Stimulated activated CD4-positive, alpha-beta T cell treated with anti-CD3 and anti-CD28 coated beads, TNF-alpha, amount 100 ng/mL, for 48 hours (primary cell): ENCODE measurements at regions not wholly inside any gene's neighbourhood (a gene's known extent, or its start where the extent isn't known, plus 50 kb on each side); places are given as distances from the start of the nearest gene placed in this dataset.

Source experiments
- DNase-seq, 3 donors: peaks; one replicate each; pipeline ENCODE4 v3.0.0-alpha.2; 2020; ENCODE audit warnings: low read depth in 3 of 3

DNA sequence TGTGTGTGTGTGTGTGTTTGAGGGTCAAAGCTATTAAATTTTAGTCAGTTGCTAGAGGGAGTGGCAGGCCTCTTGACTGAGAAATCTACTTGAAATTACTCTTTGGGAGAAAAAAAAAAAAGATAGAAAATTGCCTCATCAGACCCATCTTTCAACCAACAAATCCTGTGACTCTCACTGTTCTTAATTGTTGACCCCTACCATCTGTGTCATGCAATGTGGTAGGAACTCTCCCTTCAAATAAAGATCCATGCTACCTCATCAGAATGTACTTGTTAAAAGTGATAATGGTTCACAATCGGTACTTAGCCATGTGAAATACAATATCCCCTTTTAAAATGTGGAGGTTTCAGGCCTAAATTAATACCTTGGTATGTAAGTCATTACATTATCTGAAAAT, 670.8 kb upstream of the FANCL start:
- no peak for DNase-seq

DNA sequence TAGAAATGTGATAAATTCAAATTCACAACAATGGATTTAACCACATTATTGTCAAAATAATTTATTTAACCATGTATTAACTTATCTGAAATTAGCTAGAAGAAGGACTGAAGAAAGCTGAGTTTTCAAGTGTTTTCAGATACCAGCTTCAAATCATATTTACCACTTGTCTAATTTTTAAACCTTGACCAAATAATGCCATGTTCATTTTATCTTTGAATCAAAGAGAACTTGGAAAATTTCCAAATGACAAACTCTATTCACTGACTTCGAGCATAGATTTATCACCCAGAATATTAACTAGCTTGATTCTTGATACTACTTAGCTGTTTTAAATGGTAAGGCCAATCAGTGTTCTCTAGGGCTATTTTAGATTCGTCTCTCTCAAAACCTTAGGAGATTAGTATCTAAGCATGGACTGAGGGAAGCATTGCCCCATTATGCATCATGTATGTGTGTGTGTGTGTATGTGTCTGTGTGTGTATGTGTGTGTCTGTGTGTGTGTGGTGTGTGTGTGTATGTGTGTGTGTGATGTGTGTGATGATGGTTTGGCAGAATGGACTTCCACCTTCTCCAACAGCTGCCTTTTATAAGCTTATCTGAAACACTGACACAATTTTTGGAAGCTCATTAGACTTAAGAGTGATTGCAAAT, 667.5 kb upstream of the FANCL start:
- DNase-seq = no peak

DNA sequence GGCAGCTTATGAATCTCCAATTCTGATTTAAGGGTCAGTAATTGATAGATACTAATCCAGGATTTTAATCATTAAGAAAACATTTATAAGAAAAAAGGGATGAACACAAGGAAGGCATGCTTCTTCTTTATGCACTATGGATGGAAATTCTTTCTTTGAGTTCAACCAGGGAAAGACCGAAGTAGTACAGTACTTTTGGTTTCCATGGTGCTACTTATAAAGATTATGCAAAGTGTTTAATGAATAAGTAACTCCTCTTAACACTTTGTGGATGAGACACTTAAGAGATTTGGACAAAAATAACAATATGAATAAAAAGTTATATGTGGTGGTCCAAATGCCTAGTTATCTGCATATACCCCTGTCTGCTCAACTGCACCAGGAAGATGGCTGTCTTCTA, 666.5 kb upstream of the FANCL start:
- no peak for DNase-seq

DNA sequence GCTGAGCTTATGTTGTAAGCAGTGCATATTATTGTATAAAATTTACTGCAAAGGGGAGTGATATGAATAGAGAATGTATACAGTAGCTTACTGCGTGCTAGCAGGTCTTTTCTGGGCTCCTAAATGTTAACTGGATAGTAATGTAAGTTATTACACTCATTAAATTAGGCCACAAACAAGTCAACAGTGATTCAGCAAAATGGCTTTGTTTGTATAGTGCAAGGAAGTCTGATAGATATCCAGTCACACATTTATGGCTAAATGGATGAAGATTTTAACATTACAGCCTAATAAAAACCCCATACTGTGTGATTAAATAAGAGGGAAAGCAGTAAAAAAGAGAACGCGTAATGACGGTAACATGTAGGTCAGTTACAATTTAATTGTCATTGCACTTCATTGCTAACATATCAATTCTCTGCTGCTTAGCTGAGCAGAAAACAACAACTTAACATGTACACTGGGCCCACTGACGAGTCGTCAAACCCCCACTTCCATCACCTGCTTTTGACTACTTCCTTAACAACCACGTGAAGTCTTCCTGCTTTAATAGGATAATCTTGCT, 665.0 kb upstream of the FANCL start:
- no peak for DNase-seq

DNA sequence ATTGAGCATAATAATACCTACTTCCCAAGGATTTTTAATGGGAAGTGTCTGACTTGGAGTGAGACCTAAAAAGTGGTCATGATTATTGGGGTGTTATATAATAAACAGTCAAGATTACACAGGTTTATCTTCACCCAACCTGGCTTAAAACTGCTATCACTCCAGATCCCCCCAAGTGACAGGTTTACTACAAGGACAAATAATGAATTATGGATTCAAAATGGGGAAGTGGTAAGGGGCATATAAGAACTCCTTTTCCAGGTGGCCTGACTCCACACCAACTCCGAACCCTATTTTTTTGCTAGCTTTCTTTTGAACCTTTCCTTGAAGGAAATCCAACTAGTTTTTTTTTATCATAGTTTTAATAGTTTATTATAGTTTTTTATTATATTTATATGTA, 663.0 kb upstream of the FANCL start:
- DNase-seq = no peak

DNA sequence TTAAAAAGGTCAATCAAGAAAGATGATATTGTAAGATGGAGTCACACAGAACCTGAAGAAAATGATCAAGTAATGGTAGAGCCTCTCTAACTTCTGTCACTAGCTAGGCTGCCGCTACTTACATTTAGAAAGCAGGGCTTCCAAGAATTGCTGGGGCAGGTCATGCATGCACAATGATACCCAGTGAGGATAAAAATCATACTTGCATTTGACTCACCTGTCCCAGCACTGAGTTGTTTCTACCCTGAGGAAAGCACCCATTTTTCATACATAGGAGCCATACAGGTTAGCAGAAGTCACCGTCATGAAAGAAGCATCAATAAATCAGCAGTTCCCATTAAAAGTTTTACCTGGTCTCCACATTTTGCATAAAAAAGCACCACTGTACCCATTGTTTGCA, 662.3 kb upstream of the FANCL start:
- DNase-seq = no peak

DNA sequence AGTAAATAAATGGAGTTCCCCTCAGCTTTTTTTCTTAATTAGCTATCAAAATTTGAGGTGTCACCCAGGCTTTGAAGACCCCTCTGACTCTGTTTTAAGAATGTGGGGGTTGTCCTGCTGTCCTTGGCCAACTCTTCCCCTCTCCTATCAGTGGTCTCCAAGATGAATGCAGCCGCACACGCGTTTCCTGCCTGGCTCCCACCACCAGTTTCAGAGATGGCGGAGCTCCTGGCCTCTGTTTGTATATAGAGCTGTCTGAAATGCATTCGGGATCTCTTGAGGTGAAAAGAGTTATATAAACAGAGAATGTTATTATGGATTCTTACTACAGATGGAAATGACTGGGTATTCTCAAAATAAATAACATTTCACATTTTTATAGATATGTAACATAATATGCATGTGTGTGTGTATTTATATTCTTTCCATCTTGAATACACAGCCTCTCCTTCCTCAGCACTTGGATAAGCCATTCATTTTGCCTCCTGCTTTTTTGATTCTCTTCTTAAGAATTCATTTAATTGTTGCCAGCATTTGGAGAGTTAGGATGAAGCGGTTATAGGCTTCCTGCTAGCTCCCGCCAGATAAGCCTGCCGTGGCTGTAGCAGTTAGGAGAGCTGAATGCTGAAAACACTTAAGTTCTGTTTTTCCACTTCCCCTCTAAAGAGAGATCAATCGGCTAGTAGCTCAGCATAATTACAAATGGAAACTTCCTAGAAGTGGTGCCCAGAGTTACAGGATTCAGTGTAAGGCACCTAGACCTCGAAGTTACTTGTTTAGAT, 659.3 kb upstream of the FANCL start:
- DNase-seq = no peak

DNA sequence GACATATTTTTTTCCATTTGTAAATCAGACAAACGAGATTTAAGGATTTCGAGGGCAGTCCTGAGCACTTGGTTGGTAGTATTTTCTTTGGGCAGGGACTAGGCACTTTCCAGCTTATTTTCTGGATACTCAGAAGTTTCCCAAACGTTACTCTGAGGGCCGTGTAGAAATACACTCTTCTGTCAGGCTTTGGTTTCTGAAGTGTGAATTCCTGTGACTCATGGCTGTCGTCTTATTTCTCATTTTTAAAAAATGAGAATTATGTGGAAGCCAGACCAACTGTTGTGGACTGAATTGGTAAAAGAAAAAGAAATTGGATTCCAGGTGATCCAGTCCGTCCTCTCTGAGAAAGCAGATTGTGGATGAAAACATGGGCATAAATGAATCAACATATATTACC, 658.6 kb upstream of the FANCL start:
- no peak for DNase-seq

DNA sequence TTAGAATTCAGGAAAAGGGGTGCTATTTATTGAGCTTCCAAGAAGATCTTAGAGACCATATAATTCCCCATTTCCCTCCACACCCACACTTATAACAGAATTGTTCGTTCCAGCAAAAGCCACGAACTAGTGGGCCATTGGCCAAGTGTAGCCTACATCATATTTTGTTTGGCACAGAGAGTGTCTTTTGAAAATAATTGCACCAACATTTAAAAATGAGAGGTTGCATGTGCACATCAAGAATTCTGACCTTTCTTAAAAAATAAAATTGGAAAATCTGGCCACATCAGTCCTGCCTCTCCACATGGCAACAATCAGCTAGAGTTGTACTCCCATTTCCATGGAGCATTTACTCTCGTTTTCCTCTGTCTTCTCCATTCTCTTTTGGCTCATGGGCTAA, 655.5 kb upstream of the FANCL start:
- no peak for DNase-seq

DNA sequence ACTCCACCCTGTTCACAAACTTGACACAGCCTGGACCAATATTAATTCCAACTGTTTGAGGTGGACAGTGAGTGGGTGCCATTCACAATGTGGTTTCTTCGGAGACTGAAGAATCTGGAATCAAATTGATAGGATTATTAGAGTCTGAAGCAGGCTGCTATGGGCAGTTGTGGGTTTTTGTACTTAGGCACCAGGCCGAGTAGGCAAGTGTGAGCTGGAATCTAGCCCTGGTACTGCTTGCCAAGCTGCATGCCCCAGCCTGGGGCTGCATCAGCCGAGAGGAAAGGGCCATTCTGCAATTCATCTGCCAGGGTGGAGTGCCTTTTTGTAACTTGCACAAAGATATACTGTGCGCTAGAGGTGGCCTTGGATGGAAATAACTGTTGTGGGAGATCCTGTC, 654.7 kb upstream of the FANCL start:
- no peak for DNase-seq

DNA sequence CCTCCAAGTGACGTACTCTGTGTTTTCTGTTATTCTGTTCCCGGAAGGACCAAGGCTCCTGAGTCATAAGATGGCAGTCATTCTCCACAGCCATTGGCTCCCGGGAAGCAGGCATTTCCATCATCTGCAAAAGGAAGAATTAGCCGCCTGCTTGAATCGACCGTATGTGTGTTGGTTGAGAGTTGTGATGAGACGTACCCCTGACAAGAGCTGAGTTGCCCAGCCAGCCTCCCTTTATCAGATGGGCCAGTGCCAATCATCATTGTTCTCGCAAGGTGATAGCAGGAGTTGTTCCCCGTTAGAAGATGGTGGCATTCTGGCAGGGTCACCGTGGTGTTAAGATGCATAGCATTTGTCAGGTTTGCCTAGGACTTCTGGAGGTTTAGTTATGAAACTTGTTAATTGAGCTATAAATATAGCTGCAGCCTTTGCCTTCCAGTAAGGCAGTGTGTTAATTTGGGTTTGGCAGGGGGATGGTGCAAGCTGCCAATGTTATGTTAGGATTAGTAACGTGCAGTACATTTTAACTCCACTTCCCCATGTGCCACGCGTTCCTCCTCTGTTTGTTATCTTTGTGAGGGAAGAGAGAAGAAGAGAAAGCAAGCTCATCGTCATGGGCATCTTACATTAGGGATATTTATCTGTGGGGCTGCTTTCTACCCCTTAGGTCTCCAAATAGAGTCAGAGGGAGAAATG, 652.7 kb upstream of the FANCL start:
- DNase-seq = no peak

DNA sequence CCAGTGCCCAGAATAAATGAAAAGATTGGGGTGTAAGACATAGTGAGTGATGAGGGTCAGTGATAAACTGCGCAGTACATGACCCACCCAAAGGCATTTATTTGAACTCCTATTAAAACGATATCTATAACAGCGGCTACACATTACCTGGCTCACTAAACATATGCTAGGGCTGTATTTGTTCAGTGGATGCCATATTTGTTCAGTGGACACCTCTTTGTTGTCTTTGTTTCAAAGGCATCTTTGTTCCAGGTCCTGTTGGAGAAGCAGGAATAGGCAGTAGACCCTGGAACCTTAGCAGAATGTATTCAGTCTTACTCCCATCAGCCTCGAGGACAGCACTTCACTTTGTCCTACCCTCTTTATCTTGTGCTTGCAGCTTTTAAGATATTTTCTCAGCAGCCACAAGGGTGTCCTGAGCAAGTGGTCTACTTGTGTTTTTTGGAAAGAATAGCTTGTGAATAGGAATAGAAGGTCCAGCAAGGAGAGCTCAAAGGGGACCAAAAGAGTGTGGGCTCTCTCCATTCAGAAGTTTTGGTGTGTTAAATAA, 650.8 kb upstream of the FANCL start:
- DNase-seq = no peak

DNA sequence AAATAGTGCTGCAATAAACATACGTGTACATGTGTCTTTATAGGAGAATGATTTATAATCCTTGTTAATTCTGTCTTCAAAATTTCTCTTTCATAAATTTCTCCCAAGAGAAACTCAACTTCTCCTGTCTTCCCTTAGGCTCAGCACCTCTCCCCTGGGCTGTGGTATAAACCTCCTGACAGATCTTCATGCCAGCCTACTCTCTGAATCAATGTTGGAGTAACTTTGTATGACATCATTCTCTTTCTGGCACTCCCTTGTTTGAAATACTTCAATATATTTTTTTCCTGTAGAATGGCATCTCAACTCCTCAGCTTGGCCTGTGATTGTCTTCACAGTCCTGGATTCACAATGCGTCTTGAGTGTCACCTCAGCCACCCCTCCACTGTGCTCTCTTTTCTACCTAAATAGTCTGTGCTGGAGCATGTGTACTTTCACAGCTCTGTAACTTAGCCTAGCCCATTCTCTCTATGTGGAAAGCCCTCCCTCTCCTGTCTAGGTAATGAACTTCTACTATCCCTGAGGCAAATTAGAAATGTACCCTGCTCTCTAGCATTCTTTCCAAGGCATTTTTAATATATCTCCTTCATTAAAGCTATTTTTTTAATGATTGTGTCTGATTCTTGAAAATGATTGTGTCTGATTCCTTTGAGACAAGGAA, 649.9 kb upstream of the FANCL start:
- no peak for DNase-seq

DNA sequence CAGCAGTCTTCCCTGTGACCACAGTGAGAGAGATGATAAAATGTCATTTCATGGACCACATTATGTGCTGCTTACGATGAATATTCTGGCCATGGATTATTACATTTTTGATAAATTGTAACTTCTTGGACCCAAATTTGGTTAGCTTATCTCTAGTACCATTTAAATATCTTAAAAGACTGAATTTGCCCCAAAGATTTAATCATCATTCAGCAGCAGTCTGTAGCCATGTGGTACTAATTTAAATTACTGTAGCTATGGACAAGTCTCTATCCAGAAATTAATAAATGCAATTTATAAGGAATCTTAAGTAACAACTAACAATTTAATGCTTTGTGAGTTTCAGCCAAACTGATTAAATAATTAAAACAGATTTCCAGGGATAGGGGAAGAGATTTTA, 644.9 kb upstream of the FANCL start:
- no peak for DNase-seq

DNA sequence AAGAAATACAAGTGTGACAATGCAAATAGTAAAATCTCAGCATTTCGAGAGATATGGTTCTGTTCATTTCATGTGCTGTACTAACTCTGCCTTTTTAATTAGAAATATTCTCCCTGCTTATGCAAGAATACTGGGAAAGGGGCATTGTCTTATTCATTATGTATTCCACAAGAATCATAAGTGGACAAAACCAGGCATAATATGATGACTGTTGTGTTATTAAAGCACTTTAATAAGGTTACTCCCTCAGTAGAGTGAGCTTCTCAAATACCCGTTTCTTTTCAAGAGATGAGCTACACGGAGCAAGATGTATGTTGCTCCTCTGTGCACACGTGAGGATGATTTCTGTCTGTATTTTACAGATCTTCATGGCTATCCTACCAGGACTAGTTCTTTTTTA, 638.7 kb upstream of the FANCL start:
- no peak for DNase-seq

DNA sequence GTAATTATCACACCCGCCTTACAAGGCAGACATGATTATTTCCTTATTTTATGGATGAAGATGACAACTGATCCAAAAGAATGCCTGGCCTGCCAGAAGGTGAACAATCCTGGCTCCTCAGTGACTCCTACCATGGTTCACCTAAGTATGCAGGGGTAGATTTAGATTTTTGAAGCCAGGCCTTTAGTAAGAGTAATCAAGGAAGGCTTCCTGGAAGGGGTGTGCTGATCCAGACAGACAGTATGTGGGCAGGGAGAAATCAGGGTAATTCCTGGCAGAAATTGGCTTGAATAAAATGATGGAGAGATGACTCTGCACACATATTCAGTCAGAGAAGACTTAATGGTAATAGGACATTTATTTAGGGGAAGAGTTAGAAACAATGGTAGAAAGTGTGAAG, 637.7 kb upstream of the FANCL start:
- DNase-seq = no peak

DNA sequence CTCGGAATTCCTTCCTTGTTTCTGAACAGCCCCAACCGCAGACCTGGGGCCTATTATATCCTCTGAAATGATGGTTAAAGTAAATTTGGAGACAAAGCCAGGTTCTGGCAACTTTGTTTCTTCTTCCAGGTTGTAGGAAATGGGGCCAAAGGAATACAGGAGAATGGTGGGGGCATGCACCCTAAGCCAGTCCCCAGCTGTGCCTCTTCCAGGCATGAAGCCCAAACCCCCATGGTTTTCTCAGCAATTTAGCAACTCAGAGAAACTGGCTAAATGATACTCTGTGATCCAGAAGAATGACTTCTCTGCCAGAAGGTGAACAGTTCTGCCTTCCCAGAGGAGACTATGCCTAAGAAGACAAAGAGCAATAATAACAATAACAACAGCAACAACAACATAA, 635.0 kb upstream of the FANCL start:
- DNase-seq = no peak

DNA sequence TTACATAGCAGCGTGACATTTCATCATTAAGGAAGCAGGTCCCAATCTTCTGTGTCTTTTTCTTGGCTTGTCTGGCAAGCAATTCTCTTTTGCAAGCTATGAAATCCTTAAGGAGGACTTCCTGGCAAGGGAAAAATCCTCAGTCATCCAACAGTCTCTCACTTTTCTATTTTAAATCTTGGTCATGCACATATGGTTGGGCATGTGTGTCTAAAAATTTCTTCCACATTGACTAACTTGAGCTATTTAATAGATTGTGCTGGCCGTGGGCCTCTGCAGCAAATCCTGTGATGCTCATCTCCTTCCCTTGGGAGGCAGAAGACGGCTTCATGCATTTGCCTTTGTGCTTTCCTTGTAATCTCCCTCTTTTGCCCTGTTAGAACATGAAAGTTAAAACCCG, 634.3 kb upstream of the FANCL start:
- no peak for DNase-seq

DNA sequence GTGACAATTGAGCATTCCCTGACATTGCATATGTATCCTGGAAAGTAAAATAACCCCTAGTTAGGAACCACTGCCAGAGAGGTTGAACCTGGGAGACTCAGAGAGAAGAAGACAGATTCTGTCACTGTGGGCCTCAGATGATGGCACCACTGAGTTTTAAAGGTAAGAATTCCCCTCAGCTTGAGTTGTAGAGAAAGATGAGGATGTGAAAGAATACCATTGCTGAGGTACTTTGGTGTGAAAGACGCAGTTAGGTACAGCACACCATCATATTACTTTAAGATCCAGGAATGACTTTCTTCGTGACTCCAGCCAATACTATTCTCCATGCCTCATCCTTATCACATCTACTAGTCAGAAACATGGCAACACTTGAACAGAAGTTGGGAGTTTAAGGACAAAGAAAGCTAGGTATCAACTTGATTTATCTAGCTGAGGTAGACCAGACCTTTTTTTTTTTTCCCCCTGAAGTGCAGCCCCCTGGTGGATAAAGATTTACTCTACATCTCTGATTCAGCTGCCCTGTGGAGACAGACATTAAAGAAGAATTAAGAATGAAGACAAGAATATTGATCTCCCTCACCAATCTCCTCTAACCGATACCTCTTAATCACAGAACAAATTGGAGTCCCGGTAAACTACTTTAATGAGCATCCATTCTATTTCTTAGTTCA, 630.5 kb upstream of the FANCL start:
- no peak for DNase-seq

DNA sequence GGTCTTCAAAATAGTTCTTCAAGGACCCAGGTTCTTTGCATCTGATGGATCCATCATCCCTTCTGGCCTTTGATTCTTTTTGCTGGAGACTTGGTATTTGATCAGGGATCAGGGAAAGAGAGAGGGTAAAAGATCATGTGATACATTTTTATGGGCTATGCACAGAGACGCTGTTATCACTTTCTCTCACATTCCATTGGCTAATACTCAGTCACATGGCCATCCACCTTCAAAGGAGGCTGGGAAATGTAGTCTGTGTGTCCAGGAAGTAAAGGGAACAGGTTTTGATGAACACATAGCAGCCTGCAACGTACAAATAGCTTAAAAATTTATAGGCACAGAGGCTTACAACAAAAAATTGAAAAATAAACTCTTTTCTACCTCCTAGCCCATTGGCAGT, 629.6 kb upstream of the FANCL start:
- no peak for DNase-seq

DNA sequence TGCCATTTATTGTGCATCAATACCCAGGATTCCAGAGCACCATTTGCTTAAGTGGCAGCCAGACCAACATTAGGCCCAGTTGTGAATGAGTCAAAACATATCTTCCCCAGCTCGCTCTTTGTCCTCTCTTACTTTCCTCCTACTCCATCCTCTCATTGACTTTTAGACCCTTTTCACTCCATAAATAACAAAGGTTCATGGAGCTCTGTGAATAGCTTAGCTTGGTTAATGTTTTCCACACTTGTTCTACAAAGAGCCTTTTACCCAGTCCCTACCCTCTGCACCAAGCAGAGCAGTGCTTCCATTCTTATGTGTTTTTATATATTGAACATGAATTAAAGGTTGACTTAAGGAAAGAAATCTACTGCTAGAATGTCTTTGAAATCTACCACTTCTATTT, 625.8 kb upstream of the FANCL start:
- DNase-seq = no peak
